ENCODE measurements at regions not wholly inside any gene's neighbourhood (a gene's known extent, or its start where the extent isn't known, plus 50 kb on each side); places are given as distances from the start of the nearest gene placed in this dataset.

DNA sequence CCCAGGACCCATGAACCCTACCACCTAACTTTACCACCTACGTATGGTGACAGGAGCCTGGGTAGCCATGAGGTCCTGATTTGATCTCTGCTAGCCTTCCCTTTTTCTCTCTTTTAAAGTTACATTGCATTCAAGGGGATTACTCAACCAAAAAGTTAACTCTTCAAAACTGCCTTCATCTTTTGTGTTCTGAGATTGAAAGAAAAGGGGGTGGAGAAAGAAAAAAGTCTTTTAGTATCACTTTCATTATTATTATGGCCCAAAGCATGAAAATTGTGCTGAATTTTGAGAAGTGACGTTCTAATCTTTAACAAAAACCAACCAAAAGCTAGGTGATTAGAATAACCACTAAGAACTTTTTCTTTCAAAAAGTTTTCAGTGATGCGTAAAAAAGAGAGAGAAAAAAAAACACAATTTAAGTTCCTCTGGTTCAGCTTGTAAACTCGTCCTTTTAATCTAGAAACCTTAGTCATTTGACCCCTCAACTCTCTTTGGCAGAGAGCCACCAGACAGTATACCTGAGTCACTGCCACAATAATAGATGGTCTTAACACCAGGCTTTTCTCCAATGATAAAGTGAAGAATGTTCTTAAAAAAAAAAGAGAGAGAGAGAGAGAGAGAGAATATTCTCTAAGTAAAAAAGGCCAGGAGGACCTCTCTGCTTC, 347.4 kb upstream of the FGF13 start:
- no peak for TF ChIP-seq POLR2AphosphoS5 (IDR thresholded peaks at IDR 0.05; ENCODE audit: borderline replicate concordance, low read depth, low read length)
- no peak for TF ChIP-seq EZH2 (IDR thresholded peaks at IDR 0.05)
- TF ChIP-seq FOXP2 (optimal IDR thresholded peaks at IDR 0.05; ENCODE audit: control extremely low read depth, extremely low read length, insufficient read depth), result no peak

All from SK-N-MC (cell line).